HG03442 (cell line): ENCODE measurements at regions not wholly inside any gene's neighbourhood (a gene's known extent, or its start where the extent isn't known, plus 50 kb on each side); places are given as distances from the start of the nearest gene placed in this dataset.

Experiments used
- ATAC-seq: cut with Tn5 transposase; IDR thresholded peaks from one replicate; pipeline ENCODE4 v1.9.1; 2021; ENCODE audit warnings: mild to moderate bottlenecking, moderate library complexity; ENCODE audit not compliant: unreplicated experiment

GRCh38 chr1:115426231-115426771 is 88.3 kb upstream of the NGF start:
- ATAC-seq: no peak

GRCh38 chr1:115425442-115425841 is 87.4 kb upstream of the NGF start:
- no peak for ATAC-seq

- no peak for ATAC-seq
Measured at GRCh38 chr1:115423776-115424175, 85.7 kb upstream of the NGF start.

GRCh38 chr1:115419571-115419970 is 81.5 kb upstream of the NGF start:
- ATAC-seq: no peak

- ATAC-seq: no peak
Measured at GRCh38 chr1:115413621-115414020, 75.6 kb upstream of the NGF start.

GRCh38 chr1:115413208-115413607 is 75.2 kb upstream of the NGF start:
- ATAC-seq: no peak

GRCh38 chr1:115412733-115413132 is 74.7 kb upstream of the NGF start:
- no peak for ATAC-seq

- ATAC-seq: no peak
Measured at GRCh38 chr1:115412286-115412685, 74.2 kb upstream of the NGF start.

- ATAC-seq: no peak
Measured at GRCh38 chr1:115411371-115412063, 73.5 kb upstream of the NGF start.

GRCh38 chr1:115409094-115410015 is 71.3 kb upstream of the NGF start:
- ATAC-seq: no peak

GRCh38 chr1:115408533-115408932 is 70.5 kb upstream of the NGF start:
- no peak for ATAC-seq

GRCh38 chr1:115404911-115405310 is 66.9 kb upstream of the NGF start:
- ATAC-seq: no peak

GRCh38 chr1:115402753-115403184 is 64.7 kb upstream of the NGF start:
- ATAC-seq: no peak

GRCh38 chr1:115401676-115402075 is 63.6 kb upstream of the NGF start:
- ATAC-seq: no peak

GRCh38 chr1:115400891-115401290 is 62.8 kb upstream of the NGF start:
- no peak for ATAC-seq

GRCh38 chr1:115400426-115400825 is 62.4 kb upstream of the NGF start:
- ATAC-seq: no peak

- no peak for ATAC-seq
Measured at GRCh38 chr1:115398745-115399144, 60.7 kb upstream of the NGF start.
